H1 (cell line): ENCODE measurements at regions not wholly inside any gene's neighbourhood (a gene's known extent, or its start where the extent isn't known, plus 50 kb on each side); places are given as distances from the start of the nearest gene placed in this dataset.

Experiments used
- ASH2L ChIP-seq: fragments of 200-600, 300-600 bp; sonication (generic); IDR thresholded peaks from one replicate; pipeline ENCODE4 v1.7.1; 2017; ENCODE audit warnings: low read length
- BRCA1 ChIP-seq: IDR thresholded peaks from 2 replicates; pipeline ENCODE4 v1.6.1; 2012; ENCODE audit warnings: low read depth, low read length, improper control_type of control experiment
- CBX8 ChIP-seq: fragments of 300-800, 300-1000 bp; sonication (generic); IDR thresholded peaks from 2 replicates; pipeline ENCODE4 v1.7.1; 2016; ENCODE audit warnings: low read depth, low read length, borderline replicate concordance
- EP300 ChIP-seq, 2 experiments: IDR thresholded peaks; 1 replicate in 1 of 2; 2 replicates in 1 of 2; pipeline ENCODE4 v1.6.1; 2011 to 2012; ENCODE audit warnings: low read depth in 2 of 2, low read length in 2 of 2, mild to moderate bottlenecking in 2 of 2, borderline replicate concordance in 1 of 2, inconsistent platforms in 1 of 2, moderate library complexity in 1 of 2
- JUND ChIP-seq: IDR thresholded peaks from 2 replicates; pipeline ENCODE4 v1.6.1; 2011; ENCODE audit warnings: mild to moderate bottlenecking, improper control_type of control experiment, low read length
- KDM1A ChIP-seq: fragments of 200-600, 300-600 bp; sonication (generic); IDR thresholded peaks from 2 replicates; pipeline ENCODE4 v1.7.1; 2016; ENCODE audit warnings: mild to moderate bottlenecking, low read length, borderline replicate concordance
- POLR2A ChIP-seq, 2 experiments: IDR thresholded peaks; 1 replicate in 1 of 2; 2 replicates in 1 of 2; pipeline ENCODE4 v1.6.1; 2011; ENCODE audit warnings: low read depth in 2 of 2, low read length in 2 of 2, mild to moderate bottlenecking in 2 of 2; ENCODE audit errors: control extremely low read depth in 1 of 2
- POLR2AphosphoS5 ChIP-seq: IDR thresholded peaks from 2 replicates; pipeline ENCODE4 v1.6.1; 2011; ENCODE audit warnings: low read depth, low read length
- TAF1 ChIP-seq: IDR thresholded peaks from 2 replicates; pipeline ENCODE4 v1.6.1; 2011; ENCODE audit warnings: mild to moderate bottlenecking, low read depth, low read length
- TEAD4 ChIP-seq: IDR thresholded peaks from 2 replicates; pipeline ENCODE4 v1.6.1; 2012; ENCODE audit warnings: low read depth, low read length, inconsistent platforms, mixed read lengths
- TF ChIP-seq, protein P1 (sequence below), 3 experiments: IDR thresholded peaks; 1 replicate in 2 of 3; 2 replicates in 1 of 3; pipeline versions ENCODE4 v1.5.1 to v1.6.1; 2011; ENCODE audit warnings: low read length in 3 of 3, mild to moderate bottlenecking in 3 of 3, inconsistent platforms in 2 of 3, low read depth in 1 of 3, moderate library complexity in 1 of 3; ENCODE audit not compliant: insufficient read depth in 1 of 3; ENCODE audit errors: control extremely low read depth in 1 of 3

- TF ChIP-seq, protein P1, sequence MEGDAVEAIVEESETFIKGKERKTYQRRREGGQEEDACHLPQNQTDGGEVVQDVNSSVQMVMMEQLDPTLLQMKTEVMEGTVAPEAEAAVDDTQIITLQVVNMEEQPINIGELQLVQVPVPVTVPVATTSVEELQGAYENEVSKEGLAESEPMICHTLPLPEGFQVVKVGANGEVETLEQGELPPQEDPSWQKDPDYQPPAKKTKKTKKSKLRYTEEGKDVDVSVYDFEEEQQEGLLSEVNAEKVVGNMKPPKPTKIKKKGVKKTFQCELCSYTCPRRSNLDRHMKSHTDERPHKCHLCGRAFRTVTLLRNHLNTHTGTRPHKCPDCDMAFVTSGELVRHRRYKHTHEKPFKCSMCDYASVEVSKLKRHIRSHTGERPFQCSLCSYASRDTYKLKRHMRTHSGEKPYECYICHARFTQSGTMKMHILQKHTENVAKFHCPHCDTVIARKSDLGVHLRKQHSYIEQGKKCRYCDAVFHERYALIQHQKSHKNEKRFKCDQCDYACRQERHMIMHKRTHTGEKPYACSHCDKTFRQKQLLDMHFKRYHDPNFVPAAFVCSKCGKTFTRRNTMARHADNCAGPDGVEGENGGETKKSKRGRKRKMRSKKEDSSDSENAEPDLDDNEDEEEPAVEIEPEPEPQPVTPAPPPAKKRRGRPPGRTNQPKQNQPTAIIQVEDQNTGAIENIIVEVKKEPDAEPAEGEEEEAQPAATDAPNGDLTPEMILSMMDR (IDR thresholded peaks at IDR 0.05; ENCODE audit: control extremely low read depth in 1 of 3, insufficient read depth in 1 of 3, low read depth in 1 of 3, low read length in 3 of 3), result no peak
- TF ChIP-seq TAF1, result no peak
- TF ChIP-seq KDM1A, result no peak
- no peak for TF ChIP-seq TEAD4
- no peak for TF ChIP-seq CBX8
- TF ChIP-seq ASH2L, result no peak
- TF ChIP-seq EP300 (IDR thresholded peaks at IDR 0.05; ENCODE audit: borderline replicate concordance in 1 of 2, low read depth in 2 of 2, low read length in 2 of 2), result no peak
- no peak for TF ChIP-seq POLR2A (IDR thresholded peaks at IDR 0.05; ENCODE audit: control extremely low read depth in 1 of 2, low read depth in 2 of 2, low read length in 2 of 2)
- no peak for TF ChIP-seq JUND
- TF ChIP-seq POLR2AphosphoS5, result no peak
- TF ChIP-seq BRCA1, result no peak
These were observed 292.0 kb downstream of the MAP2K4 start for GRCh38 chr17:12312692-12313091.
